ENCODE measurements at regions not wholly inside any gene's neighbourhood (a gene's known extent, or its start where the extent isn't known, plus 50 kb on each side); places are given as distances from the start of the nearest gene placed in this dataset.
A peak's percentile ranks its signal among the peaks of the same experiment; 100 is the strongest.
"Not testable (repeated sequence)": the region's sequence is repeated elsewhere in the genome, so short reads cannot be mapped to it uniquely, and the experiment has no call there.

- DNase-seq (ENCODE audit: low read depth in 2 of 2, low spot score in 1 of 2), result no peak
Observed at GRCh38 chr2:106293271-106293783, 99.2 kb upstream of the UXS1 start.

- DNase-seq (ENCODE audit: low read depth in 2 of 2, low spot score in 1 of 2), result no peak
Observed at GRCh38 chr2:106292627-106293026, 98.5 kb upstream of the UXS1 start.

- no peak for DNase-seq (ENCODE audit: low read depth in 2 of 2, low spot score in 1 of 2)
Observed at GRCh38 chr2:106288873-106289272, 94.8 kb upstream of the UXS1 start.

DNA sequence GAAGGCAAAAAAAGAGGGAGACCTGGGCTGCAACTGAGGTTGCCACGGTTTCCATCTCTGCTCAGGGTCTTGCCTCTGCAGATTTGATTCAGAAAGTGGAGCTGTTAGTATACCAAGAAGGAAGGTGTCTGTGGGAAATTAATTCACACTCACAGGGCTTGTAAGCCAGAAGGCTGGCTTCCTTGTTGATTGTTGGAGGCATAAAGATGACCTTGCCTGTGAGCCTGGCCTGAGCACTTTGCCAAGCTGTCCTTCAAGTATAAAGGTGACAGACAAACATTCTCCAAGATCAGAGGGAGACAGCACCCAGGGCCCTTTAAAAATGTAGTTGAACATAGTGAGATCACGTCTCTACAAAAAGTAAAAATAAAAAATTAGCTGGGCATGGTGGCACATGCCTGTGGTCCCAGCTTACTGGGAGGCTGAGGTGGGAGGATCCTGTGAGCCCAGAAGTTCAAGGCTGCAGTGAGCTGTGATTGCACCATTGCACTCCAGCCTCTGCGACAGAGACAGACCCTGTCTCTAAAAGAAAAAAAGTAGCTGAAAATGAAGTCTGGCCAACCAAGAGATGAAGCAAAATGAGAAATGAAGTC is 91.2 kb upstream of the UXS1 start:
- DNase-seq (ENCODE audit: low read depth in 2 of 2, low spot score in 1 of 2), result no peak

DNA sequence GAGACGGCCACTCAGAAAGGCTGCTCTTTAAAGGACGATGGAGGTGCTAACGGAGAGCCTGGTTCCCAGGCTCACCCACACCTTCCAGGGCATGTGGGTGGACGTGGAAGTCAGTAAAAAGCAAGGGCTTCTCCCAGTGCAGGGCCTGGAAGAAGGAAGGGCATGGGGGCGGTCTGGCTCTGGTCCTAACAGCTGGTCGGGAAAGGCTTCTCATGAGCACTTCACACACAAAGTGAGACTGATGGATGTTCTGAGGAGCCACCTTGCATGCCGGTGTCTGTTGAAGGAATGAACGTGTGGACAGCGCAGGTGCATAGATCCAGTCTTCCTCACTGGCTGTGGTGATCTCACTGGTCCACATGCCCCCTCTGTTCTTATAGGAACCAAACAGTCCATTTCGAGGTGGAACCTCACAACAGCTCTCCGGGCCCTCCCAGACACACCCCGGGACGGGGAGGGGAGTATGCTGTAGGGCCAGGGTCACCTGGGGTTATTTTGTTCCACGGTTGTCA is 90.6 kb upstream of the UXS1 start:
- DNase-seq (ENCODE audit: low read depth in 2 of 2, low spot score in 1 of 2), result no peak

GRCh38 chr2:106284255-106284654 is 90.2 kb upstream of the UXS1 start:
- DNase-seq (ENCODE audit: low read depth in 2 of 2, low spot score in 1 of 2), result no peak

GRCh38 chr2:106283228-106284152 is 89.4 kb upstream of the UXS1 start:
- not testable (repeated sequence) for DNase-seq (ENCODE audit: low read depth in 2 of 2, low spot score in 1 of 2)

- DNase-seq (ENCODE audit: low read depth in 2 of 2, low spot score in 1 of 2), result no peak
Observed at GRCh38 chr2:106282462-106283170, 88.5 kb upstream of the UXS1 start.

GRCh38 chr2:106281907-106282430 is 87.9 kb upstream of the UXS1 start:
- not testable (repeated sequence) for DNase-seq (ENCODE audit: low read depth in 2 of 2, low spot score in 1 of 2)

DNA sequence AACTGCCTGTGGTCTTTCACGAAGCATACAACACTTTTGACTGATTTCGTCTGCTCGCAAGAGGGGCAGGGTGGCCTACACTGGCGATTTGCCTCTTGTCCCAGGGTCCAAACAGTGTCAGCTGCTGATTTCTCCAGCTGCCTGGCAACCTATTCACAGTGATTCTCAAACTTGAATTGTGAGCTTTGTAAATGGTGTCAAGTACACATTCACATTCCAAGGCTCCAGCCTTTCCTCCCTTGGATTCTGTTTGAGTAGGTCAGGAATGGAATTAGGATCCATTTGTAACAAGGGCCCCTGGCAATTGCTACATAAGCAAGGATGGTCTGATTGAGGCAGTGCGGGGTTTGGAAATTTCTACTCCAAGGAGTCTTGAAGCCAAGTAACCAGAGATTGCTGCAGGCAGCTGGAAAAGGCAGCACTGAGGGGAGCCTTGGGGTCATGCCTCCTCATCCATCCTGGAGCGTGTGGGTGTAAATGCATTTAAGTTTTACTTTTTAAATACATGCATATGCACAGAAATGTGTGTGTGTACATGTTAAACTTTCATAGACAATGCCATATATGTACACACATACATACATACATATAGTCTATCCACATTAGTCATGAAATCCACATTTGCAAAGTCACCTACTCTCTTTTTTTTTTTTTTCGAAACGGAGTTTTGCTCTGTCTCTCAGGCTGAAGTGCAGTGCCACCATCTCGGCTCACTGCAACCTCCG is 86.8 kb upstream of the UXS1 start:
- no peak for DNase-seq (ENCODE audit: low read depth in 2 of 2, low spot score in 1 of 2)

DNA sequence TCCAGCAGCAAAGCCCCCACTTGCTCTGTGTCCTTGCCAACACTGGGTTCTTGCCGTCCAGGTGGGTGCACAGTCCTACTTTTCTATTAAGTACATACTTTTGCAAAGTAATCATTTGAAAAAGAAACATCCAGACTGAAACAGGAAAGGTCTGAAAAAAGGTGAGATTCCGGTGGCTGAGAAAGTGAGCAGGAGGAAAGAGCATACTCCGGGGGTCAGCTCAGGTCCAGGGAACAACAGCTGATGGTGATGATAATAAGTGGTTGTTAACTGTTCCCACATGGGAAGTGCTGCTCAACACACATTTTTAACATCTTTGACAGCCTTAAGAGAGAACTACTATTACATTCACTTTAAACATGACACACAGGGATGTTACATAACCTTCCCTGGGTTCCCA is 86.1 kb upstream of the UXS1 start:
- no peak for DNase-seq (ENCODE audit: low read depth in 2 of 2, low spot score in 1 of 2)

- no peak for DNase-seq (ENCODE audit: low read depth in 2 of 2, low spot score in 1 of 2)
Observed at GRCh38 chr2:106278112-106278876, 84.2 kb upstream of the UXS1 start.

- no peak for DNase-seq (ENCODE audit: low read depth in 2 of 2, low spot score in 1 of 2)
Observed at GRCh38 chr2:106277426-106277825, 83.3 kb upstream of the UXS1 start.

- DNase-seq (ENCODE audit: low read depth in 2 of 2, low spot score in 1 of 2), result no peak
Observed at GRCh38 chr2:106275971-106276370, 81.9 kb upstream of the UXS1 start.

DNA sequence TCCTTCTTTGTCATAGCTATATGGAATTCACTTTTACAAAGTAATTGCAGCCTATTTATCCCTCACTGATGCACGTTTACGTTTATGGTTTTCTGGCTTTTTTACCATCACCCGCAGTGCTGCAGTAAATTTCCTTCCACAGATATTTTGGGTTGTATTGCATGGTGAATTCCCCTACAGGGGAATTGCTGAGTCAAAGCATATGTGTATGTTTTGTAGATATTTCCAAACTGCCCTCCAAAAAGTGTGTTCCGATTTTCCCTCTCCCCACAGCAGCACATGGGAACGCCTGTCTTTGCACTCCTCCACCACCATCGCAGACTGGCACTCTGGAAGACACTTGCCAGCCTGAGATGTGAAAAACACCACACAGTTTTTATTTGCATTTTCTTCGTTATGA is 80.6 kb upstream of the UXS1 start:
- DNase-seq (ENCODE audit: low read depth in 2 of 2, low spot score in 1 of 2), result no peak

DNA sequence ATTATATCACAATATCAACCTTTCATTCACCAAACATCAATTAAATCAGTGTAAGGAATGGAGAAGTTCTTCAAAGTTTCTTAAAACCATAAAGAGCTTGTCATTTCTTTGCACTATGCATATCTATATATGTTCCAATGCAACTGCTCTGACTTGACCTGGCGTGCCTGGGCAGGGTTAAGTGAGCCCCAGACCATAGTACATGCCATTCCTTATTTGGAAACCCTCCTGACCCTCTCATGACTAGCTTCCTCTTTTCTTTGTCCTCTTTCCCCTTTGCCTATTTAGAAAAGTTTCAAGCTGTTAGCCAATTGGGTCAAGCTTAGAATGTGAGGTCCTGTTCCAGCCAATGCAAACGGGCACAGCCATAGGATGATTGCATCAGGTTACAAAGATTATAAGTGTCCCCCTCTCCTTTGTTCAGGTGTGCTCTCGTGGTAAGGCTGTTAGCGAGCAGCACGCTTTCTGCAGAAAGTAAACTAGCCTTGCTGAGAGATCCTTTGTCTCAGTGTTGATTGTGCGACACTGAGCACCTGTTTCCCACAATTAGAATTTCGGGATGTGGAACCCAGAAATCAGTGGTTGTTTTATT is 78.2 kb upstream of the UXS1 start:
- DNase-seq (ENCODE audit: low read depth in 2 of 2, low spot score in 1 of 2), result no peak

GRCh38 chr2:106270471-106270891 is 76.4 kb upstream of the UXS1 start:
- DNase-seq (ENCODE audit: low read depth in 2 of 2, low spot score in 1 of 2), result no peak

- DNase-seq (ENCODE audit: low read depth in 2 of 2, low spot score in 1 of 2), result peak in 1 of 2 donors; percentile 18
Observed at GRCh38 chr2:106269591-106270291, 75.6 kb upstream of the UXS1 start.

DNA sequence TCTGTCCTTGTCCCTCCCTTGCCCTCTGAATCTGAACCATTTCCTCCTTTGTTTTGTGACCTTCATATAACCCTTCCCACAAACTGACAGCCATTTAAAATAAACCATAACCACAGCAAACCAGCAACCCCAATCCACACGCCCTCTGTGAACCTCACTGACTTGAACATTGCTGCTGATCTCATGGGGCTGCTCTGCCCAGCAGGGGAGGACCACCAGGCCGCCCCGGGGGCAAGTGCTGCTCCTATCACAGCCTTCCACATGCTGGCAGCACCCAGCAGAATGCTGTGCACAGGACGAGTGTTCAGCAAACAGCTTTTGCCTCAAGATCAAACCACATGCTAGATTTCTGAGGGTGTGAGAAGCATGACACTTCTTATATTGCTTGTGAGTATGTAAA is 73.9 kb upstream of the UXS1 start:
- no peak for DNase-seq (ENCODE audit: low read depth in 2 of 2, low spot score in 1 of 2)

All from stimulated activated CD8-positive, alpha-beta memory T cell treated with anti-CD3 and anti-CD28 coated beads, Interleukin-4, amount 100 ng/mL, for 1 hour (primary cell).